ENCODE measurements at regions not wholly inside any gene's neighbourhood (a gene's known extent, or its start where the extent isn't known, plus 50 kb on each side); places are given as distances from the start of the nearest gene placed in this dataset.

DNA sequence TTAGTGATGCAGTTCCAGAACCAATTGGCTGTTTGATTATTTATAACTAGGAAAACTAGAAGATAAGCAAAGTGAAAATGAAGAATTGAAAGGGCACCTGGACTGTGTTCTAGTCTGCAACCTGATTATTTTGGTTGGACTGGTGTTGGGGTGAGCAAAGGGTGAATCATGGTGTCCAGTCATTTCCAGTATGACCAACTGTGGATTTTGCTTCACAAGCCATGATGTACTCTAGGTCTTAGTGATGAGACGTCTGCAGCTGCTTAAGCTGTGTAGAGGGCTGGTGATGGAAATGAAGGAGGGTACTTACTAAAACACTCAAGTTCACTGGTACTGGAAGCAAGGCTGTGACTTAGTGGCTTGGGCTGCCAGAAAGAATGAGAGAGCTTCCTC, 193.2 kb upstream of the FRMD6 start:
- TF ChIP-seq EZH2phosphoT487 (IDR thresholded peaks at IDR 0.05; ENCODE audit: insufficient read depth, low read depth): no peak
- no peak for TF ChIP-seq EZH2 (IDR thresholded peaks at IDR 0.05; ENCODE audit: insufficient read depth, poor library complexity, severe bottlenecking)
